Kidney (tissue), 13 donors: ENCODE measurements at regions not wholly inside any gene's neighbourhood (a gene's known extent, or its start where the extent isn't known, plus 50 kb on each side); places are given as distances from the start of the nearest gene placed in this dataset.

ENCODE experiments used
- DNase-seq, 5 donors: peaks; one replicate each; pipeline ENCODE4 v3.0.0-alpha.2; 2013 to 2020
- FAIRE-seq: peaks from 2 replicates; lab custom pipeline; 2012; peaks lifted over from hg19 to GRCh38; lab: Jason Lieb, UNC
- H3K27ac ChIP-seq, 2 donors: one replicate each; pipeline ENCODE4 v1.7.0; 2013; ENCODE audit warnings: low read depth in 2 of 2, low read length in 2 of 2, inconsistent platforms in 1 of 2
- H3K27me3 ChIP-seq: one replicate; pipeline ENCODE4 v1.7.1; 2013; ENCODE audit warnings: low read length, inconsistent platforms; ENCODE audit not compliant: control insufficient read depth, insufficient read depth
- H3K36me3 ChIP-seq, 3 donors: one replicate each; pipeline versions ENCODE4 v1.7.0 to v1.7.1; 2013; ENCODE audit warnings: low read length in 3 of 3, control low read depth in 1 of 3, inconsistent platforms in 1 of 3; ENCODE audit not compliant: insufficient read depth in 3 of 3, control insufficient read depth in 2 of 3
- H3K4me1 ChIP-seq, 3 donors: one replicate each; pipeline versions ENCODE4 v1.7.0 to v1.7.1; 2013; ENCODE audit warnings: low read length in 3 of 3, inconsistent platforms in 1 of 3, low read depth in 1 of 3; ENCODE audit not compliant: control insufficient read depth in 2 of 3, insufficient read depth in 2 of 3
- H3K4me3 ChIP-seq, 3 donors: one replicate each; pipeline versions ENCODE4 v1.7.0 to v1.8.1; 2013; ENCODE audit warnings: low read length in 3 of 3, control low read depth in 1 of 3, inconsistent platforms in 1 of 3
- H3K9ac ChIP-seq, 3 donors: one replicate each; pipeline versions ENCODE4 v1.7.0 to v1.7.1; 2013; ENCODE audit warnings: low read length in 3 of 3, control low read depth in 1 of 3, inconsistent platforms in 1 of 3
- H3K9me3 ChIP-seq, 3 donors: one replicate each; pipeline versions ENCODE4 v1.7.0 to v1.7.1; 2013; ENCODE audit warnings: low read length in 3 of 3, control low read depth in 1 of 3, inconsistent platforms in 1 of 3; ENCODE audit not compliant: control insufficient read depth in 2 of 3, insufficient read depth in 1 of 3
- CTCF ChIP-seq: IDR thresholded peaks from 3 replicates; pipeline ENCODE4 v1.5.1; 2012; ENCODE audit warnings: mild to moderate bottlenecking, moderate library complexity, borderline replicate concordance; ENCODE audit not compliant: insufficient read depth; ENCODE audit errors: extremely low read depth
- intact Hi-C: fragments of 100-400 bp; cut with DNase I; formaldehyde crosslinking; loops from one replicate; pipeline ENCODE4 v1.11.1; 2022
- donor health status: control.
- donor health status: control.
- donor health status: control.
- donor health status: control.
- donor health status: control.
- donor health status: DM: yes; HTN: yes; CAD: no.
- donor health status: Normal renal cell carcinoma (clear cell type).

- H3K27me3 ChIP-seq = no peaks in the 10 kb centered on the region
- no peak overlapping the region for H3K4me3 ChIP-seq
- DNase-seq (no peak), FAIRE-seq (no peak)
- no peak overlapping the region for H3K27ac ChIP-seq
- TF ChIP-seq CTCF = no peak
- H3K4me1 ChIP-seq = peaks cover 0 to 4% (median 0%) of the 10 kb centered on the region in 3 donors
- H3K9ac ChIP-seq = no peak overlapping the region
- intact Hi-C loops = no loop called here
- no peaks in the 10 kb centered on the region for H3K36me3 ChIP-seq
- no peaks in the 10 kb centered on the region for H3K9me3 ChIP-seq
These were observed 55.4 kb upstream of the ACVR1 start for GRCh38 chr2:157931542-157931941.

GRCh38 chr2:157930728-157931127, 54.6 kb upstream of the ACVR1 start:
- H3K9me3 ChIP-seq = no peaks in the 10 kb centered on the region
- intact Hi-C loops = no loop called here
- H3K27ac ChIP-seq = no peak overlapping the region
- H3K27me3 ChIP-seq = no peaks in the 10 kb centered on the region
- H3K36me3 ChIP-seq = no peaks in the 10 kb centered on the region
- no peak overlapping the region for H3K9ac ChIP-seq
- DNase-seq (no peak), FAIRE-seq (no peak)
- no peak overlapping the region for H3K4me3 ChIP-seq
- H3K4me1 ChIP-seq = peaks cover 0 to 4% (median 0%) of the 10 kb centered on the region in 3 donors
- TF ChIP-seq CTCF = no peak

DNA sequence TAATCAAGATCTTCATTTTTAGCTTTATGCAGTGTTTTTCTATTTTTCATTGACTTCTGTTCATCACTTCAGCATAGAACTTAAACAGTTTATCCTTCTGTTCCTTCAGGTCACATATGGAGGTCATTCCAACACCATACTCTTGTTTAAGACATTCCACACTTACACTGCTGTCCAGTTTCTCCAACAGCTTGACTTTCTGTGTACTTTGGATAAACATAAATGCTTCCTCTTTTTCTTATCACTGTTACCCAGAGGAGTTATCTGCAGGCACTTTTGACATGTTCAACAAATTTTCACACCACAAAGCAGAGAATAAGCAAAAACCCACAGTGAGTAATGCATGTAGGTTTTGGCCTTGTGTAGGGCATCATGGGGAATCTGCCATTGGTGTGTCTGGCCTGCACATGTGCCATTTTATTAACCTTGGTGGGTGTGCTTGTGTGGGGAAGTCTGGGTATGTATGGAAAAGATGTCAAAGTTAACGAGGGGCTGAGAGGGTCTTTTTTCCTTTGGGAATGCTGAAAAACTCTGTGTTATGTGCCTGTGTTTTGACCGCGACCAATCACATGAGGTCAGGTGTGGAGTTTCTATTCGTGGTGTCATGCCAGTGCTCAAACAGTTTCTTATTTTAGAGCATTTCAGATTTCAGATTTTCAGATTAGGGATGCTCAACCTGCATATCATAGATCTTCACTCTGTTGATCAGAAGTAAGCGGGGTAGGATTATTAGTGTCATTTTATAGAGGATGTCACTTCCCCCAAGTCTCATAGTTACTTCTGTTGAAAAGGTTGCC, 53.9 kb upstream of the ACVR1 start:
- Histone ChIP-seq H3K9ac (no peak overlapping the region), H3K9me3 (no peaks in the 10 kb centered on the region), H3K4me1 (peaks cover 0 to 4% (median 0%) of the 10 kb centered on the region in 3 donors), H3K27ac (no peak overlapping the region), H3K4me3 (no peak overlapping the region), H3K27me3 (no peaks in the 10 kb centered on the region), H3K36me3 (no peaks in the 10 kb centered on the region)
- FAIRE-seq (no peak), DNase-seq (no peak)
- no peak for TF ChIP-seq CTCF
- intact Hi-C loops = no loop called here
